ENCODE measurements at regions not wholly inside any gene's neighbourhood (a gene's known extent, or its start where the extent isn't known, plus 50 kb on each side); places are given as distances from the start of the nearest gene placed in this dataset.

- H3K27me3 ChIP-seq, result no peaks in the 10 kb centered on the region
- no peaks in the 10 kb centered on the region for H3K36me3 ChIP-seq (replicated peaks in 1 of 2)
- no peak overlapping the region for H3K27ac ChIP-seq
- no peaks in the 10 kb centered on the region for H3K9me3 ChIP-seq (replicated peaks in 1 of 3)
- DNase-seq, result no peak
- intact Hi-C loops (cut with DNase I), result no loop called here
- H3K4me3 ChIP-seq, result no peak overlapping the region
- 87 to 94% (median 88%) methylated on average over 2 of the region's 2 CpGs for WGBS, 4 donors
- TF ChIP-seq POLR2A (IDR thresholded peaks at IDR 0.05) (no peak), CTCF (IDR thresholded peaks at IDR 0.05) (no peak)
- no peaks in the 10 kb centered on the region for H3K4me1 ChIP-seq (replicated peaks in 1 of 2)
These were observed 113.9 kb downstream of the FZD1 start for GRCh38 chr7:91378131-91378530.

GRCh38 chr7:91379236-91379635 lies 115.0 kb downstream of the FZD1 start:
- TF ChIP-seq POLR2A (IDR thresholded peaks at IDR 0.05) (no peak), CTCF (IDR thresholded peaks at IDR 0.05) (no peak)
- Histone ChIP-seq H3K27ac (no peak overlapping the region), H3K4me1 (replicated peaks in 1 of 2) (no peaks in the 10 kb centered on the region), H3K27me3 (no peaks in the 10 kb centered on the region), H3K4me3 (no peak overlapping the region), H3K9me3 (replicated peaks in 1 of 3) (no peaks in the 10 kb centered on the region), H3K36me3 (replicated peaks in 1 of 2) (no peaks in the 10 kb centered on the region)
- intact Hi-C loops (cut with DNase I), result no loop called here
- WGBS, 4 donors, result 60 to 77% (median 62%) methylated on average over 2 of the region's 2 CpGs
- DNase-seq, result no peak

- H3K27ac ChIP-seq, result no peak overlapping the region
- H3K4me3 ChIP-seq, result no peak overlapping the region
- TF ChIP-seq CTCF (IDR thresholded peaks at IDR 0.05) (no peak), POLR2A (IDR thresholded peaks at IDR 0.05) (no peak)
- H3K4me1 ChIP-seq (replicated peaks in 1 of 2), result no peaks in the 10 kb centered on the region
- WGBS, 4 donors, result 36 to 56% (median 48%) methylated on average over 2 of the region's 2 CpGs
- H3K9me3 ChIP-seq (replicated peaks in 1 of 3), result no peaks in the 10 kb centered on the region
- no peak for DNase-seq
- no peaks in the 10 kb centered on the region for H3K36me3 ChIP-seq (replicated peaks in 1 of 2)
- H3K27me3 ChIP-seq, result no peaks in the 10 kb centered on the region
- intact Hi-C loops (cut with DNase I), result no loop called here
These were observed 115.8 kb downstream of the FZD1 start for GRCh38 chr7:91379991-91380390.

- Histone ChIP-seq H3K9me3 (replicated peaks in 1 of 3) (no peaks in the 10 kb centered on the region), H3K36me3 (replicated peaks in 1 of 2) (no peaks in the 10 kb centered on the region), H3K27me3 (no peaks in the 10 kb centered on the region), H3K4me3 (no peak overlapping the region), H3K4me1 (replicated peaks in 1 of 2) (no peaks in the 10 kb centered on the region), H3K27ac (no peak overlapping the region)
- DNase-seq, result no peak
- WGBS, 4 donors, result 76 to 86% (median 79%) methylated on average over 7 of the region's 7 CpGs
- no peak for TF ChIP-seq POLR2A (IDR thresholded peaks at IDR 0.05)
- TF ChIP-seq CTCF (IDR thresholded peaks at IDR 0.05), result no peak
- intact Hi-C loops (cut with DNase I), result no loop called here
These were observed 119.0 kb downstream of the FZD1 start for GRCh38 chr7:91383053-91383904.

Measured in adrenal gland (tissue), 9 donors.